ENCODE measurements at regions not wholly inside any gene's neighbourhood (a gene's known extent, or its start where the extent isn't known, plus 50 kb on each side); places are given as distances from the start of the nearest gene placed in this dataset.

GRCh38 chr22:47994045-47994444 is 1231.6 kb downstream of the TBC1D22A start:
- TF ChIP-seq EZH2phosphoT487 (IDR thresholded peaks at IDR 0.05; ENCODE audit: borderline replicate concordance, low read length) (no peak), CTCF (conservative IDR thresholded peaks at IDR 0.05; ENCODE audit: low read depth, low read length) (no peak)

Measured in PC-3 (cell line).